HG02870 (cell line): ENCODE measurements at regions not wholly inside any gene's neighbourhood (a gene's known extent, or its start where the extent isn't known, plus 50 kb on each side); places are given as distances from the start of the nearest gene placed in this dataset.
"Not testable (repeated sequence)": the region's sequence is repeated elsewhere in the genome, so short reads cannot be mapped to it uniquely, and the experiment has no call there.

Experiments
- ATAC-seq: cut with Tn5 transposase; IDR thresholded peaks from one replicate; pipeline ENCODE4 v1.9.1; 2021; ENCODE audit warnings: mild to moderate bottlenecking, moderate library complexity; ENCODE audit not compliant: unreplicated experiment

- no peak for ATAC-seq
Measured at GRCh38 chr6:11891547-11891946, 112.9 kb upstream of the ADTRP start.

GRCh38 chr6:11890849-11891248 is 112.2 kb upstream of the ADTRP start:
- no peak for ATAC-seq

- no peak for ATAC-seq
Measured at GRCh38 chr6:11890209-11890608, 111.6 kb upstream of the ADTRP start.

- no peak for ATAC-seq
Measured at GRCh38 chr6:11889572-11889971, 111.0 kb upstream of the ADTRP start.

GRCh38 chr6:11888727-11889126 is 110.1 kb upstream of the ADTRP start:
- no peak for ATAC-seq

- no peak for ATAC-seq
Measured at GRCh38 chr6:11885159-11885558, 106.6 kb upstream of the ADTRP start.

- ATAC-seq = not testable (repeated sequence)
Measured at GRCh38 chr6:11883471-11883870, 104.9 kb upstream of the ADTRP start.

GRCh38 chr6:11880156-11880555 is 101.6 kb upstream of the ADTRP start:
- ATAC-seq = not testable (repeated sequence)

GRCh38 chr6:11878735-11879134 is 100.1 kb upstream of the ADTRP start:
- no peak for ATAC-seq

GRCh38 chr6:11878029-11878428 is 99.4 kb upstream of the ADTRP start:
- no peak for ATAC-seq

GRCh38 chr6:11876934-11877433 is 98.4 kb upstream of the ADTRP start:
- peak; percentile 83 for ATAC-seq

GRCh38 chr6:11875325-11876109 is 96.9 kb upstream of the ADTRP start:
- ATAC-seq = no peak

GRCh38 chr6:11869672-11870340 is 91.2 kb upstream of the ADTRP start:
- ATAC-seq = no peak

- ATAC-seq = no peak
Measured at GRCh38 chr6:11868392-11868791, 89.8 kb upstream of the ADTRP start.

GRCh38 chr6:11865680-11866300 is 87.2 kb upstream of the ADTRP start:
- ATAC-seq = no peak

- no peak for ATAC-seq
Measured at GRCh38 chr6:11858439-11858838, 79.8 kb upstream of the ADTRP start.

GRCh38 chr6:11855743-11856142 is 77.1 kb upstream of the ADTRP start:
- ATAC-seq = no peak

GRCh38 chr6:11854408-11855165 is 76.0 kb upstream of the ADTRP start:
- peak; percentile 39 for ATAC-seq

GRCh38 chr6:11853678-11854407 is 75.2 kb upstream of the ADTRP start:
- no peak for ATAC-seq

GRCh38 chr6:11852061-11852651 is 73.6 kb upstream of the ADTRP start:
- peak; percentile 52 for ATAC-seq
